ENCODE measurements at regions not wholly inside any gene's neighbourhood (a gene's known extent, or its start where the extent isn't known, plus 50 kb on each side); places are given as distances from the start of the nearest gene placed in this dataset.
"Not testable (repeated sequence)": the region's sequence is repeated elsewhere in the genome, so short reads cannot be mapped to it uniquely, and the experiment has no call there.

GRCh38 chr9:61667559-61668121 is 477.8 kb downstream of the SPATA31A7 start:
- 89% methylated on average over 35 of the region's 37 CpGs for WGBS (ENCODE audit: insufficient coverage)
- ChIA-PET CTCF (no interaction called here), POLR2A (no interaction called here)
- peaks cover 0 to 28% (median 5%) of the 10 kb centered on the region in 5 experiments for H3K9me3 ChIP-seq (ENCODE audit: control extremely low read depth in 1 of 5, control insufficient read depth in 4 of 5, insufficient read depth in 2 of 5, low read depth in 1 of 5, low read length in 4 of 5)
- no peak overlapping the region for H3K4me3 ChIP-seq (ENCODE audit: control insufficient read depth in 1 of 7, extremely low read depth in 1 of 7, insufficient read depth in 4 of 7, low read depth in 2 of 7, low read length in 6 of 7)
- no peaks in the 10 kb centered on the region for H3K27me3 ChIP-seq (replicated peaks in 2 of 5; ENCODE audit: control insufficient read depth in 4 of 5, insufficient read depth in 5 of 5, low read length in 4 of 5)
- H3K36me3 ChIP-seq (ENCODE audit: control insufficient read depth in 4 of 4, insufficient read depth in 4 of 4, low read length in 3 of 4), result no peaks in the 10 kb centered on the region
- no peak overlapping the region for H3K27ac ChIP-seq (ENCODE audit: insufficient read depth in 1 of 2, low read depth in 1 of 2, low read length in 2 of 2, poor library complexity in 1 of 2, severe bottlenecking in 2 of 2)
- no peak for DNase-seq
- H3K4me1 ChIP-seq (ENCODE audit: control extremely low read depth in 1 of 4, control insufficient read depth in 4 of 4, insufficient read depth in 4 of 4, low read length in 3 of 4), result no peaks in the 10 kb centered on the region

GRCh38 chr9:61668201-61668600 is 478.4 kb downstream of the SPATA31A7 start:
- H3K4me3 ChIP-seq (ENCODE audit: control insufficient read depth in 1 of 7, extremely low read depth in 1 of 7, insufficient read depth in 4 of 7, low read depth in 2 of 7, low read length in 6 of 7); DNase-seq; H3K27ac ChIP-seq (ENCODE audit: insufficient read depth in 1 of 2, low read depth in 1 of 2, low read length in 2 of 2, poor library complexity in 1 of 2, severe bottlenecking in 2 of 2); CTCF ChIA-PET; POLR2A ChIA-PET; H3K4me1 ChIP-seq (ENCODE audit: control extremely low read depth in 1 of 4, control insufficient read depth in 4 of 4, insufficient read depth in 4 of 4, low read length in 3 of 4); H3K27me3 ChIP-seq (replicated peaks in 2 of 5; ENCODE audit: control insufficient read depth in 4 of 5, insufficient read depth in 5 of 5, low read length in 4 of 5); H3K36me3 ChIP-seq (ENCODE audit: control insufficient read depth in 4 of 4, insufficient read depth in 4 of 4, low read length in 3 of 4): not testable (repeated sequence)
- peaks cover 0 to 29% (median 5%) of the 10 kb centered on the region in 5 experiments for H3K9me3 ChIP-seq (ENCODE audit: control extremely low read depth in 1 of 5, control insufficient read depth in 4 of 5, insufficient read depth in 2 of 5, low read depth in 1 of 5, low read length in 4 of 5)
- 73% methylated on average over 17 of the region's 18 CpGs for WGBS (ENCODE audit: insufficient coverage)

- no peaks in the 10 kb centered on the region for H3K27me3 ChIP-seq (replicated peaks in 2 of 5; ENCODE audit: control insufficient read depth in 4 of 5, insufficient read depth in 5 of 5, low read length in 4 of 5)
- no peak for DNase-seq
- no peaks in the 10 kb centered on the region for H3K4me1 ChIP-seq (ENCODE audit: control extremely low read depth in 1 of 4, control insufficient read depth in 4 of 4, insufficient read depth in 4 of 4, low read length in 3 of 4)
- WGBS (ENCODE audit: insufficient coverage), result 81% methylated on average over 12 of the region's 14 CpGs
- ChIA-PET POLR2A (no interaction called here), CTCF (no interaction called here)
- H3K36me3 ChIP-seq (ENCODE audit: control insufficient read depth in 4 of 4, insufficient read depth in 4 of 4, low read length in 3 of 4), result no peaks in the 10 kb centered on the region
- peaks cover 0 to 31% (median 7%) of the 10 kb centered on the region in 5 experiments for H3K9me3 ChIP-seq (ENCODE audit: control extremely low read depth in 1 of 5, control insufficient read depth in 4 of 5, insufficient read depth in 2 of 5, low read depth in 1 of 5, low read length in 4 of 5)
- H3K4me3 ChIP-seq (ENCODE audit: control insufficient read depth in 1 of 7, extremely low read depth in 1 of 7, insufficient read depth in 4 of 7, low read depth in 2 of 7, low read length in 6 of 7), result no peak overlapping the region
- H3K27ac ChIP-seq (ENCODE audit: insufficient read depth in 1 of 2, low read depth in 1 of 2, low read length in 2 of 2, poor library complexity in 1 of 2, severe bottlenecking in 2 of 2), result no peak overlapping the region
These were observed 479.0 kb downstream of the SPATA31A7 start for GRCh38 chr9:61668846-61669245.

GRCh38 chr9:61669352-61669751 is 479.5 kb downstream of the SPATA31A7 start:
- Histone ChIP-seq H3K27ac (ENCODE audit: insufficient read depth in 1 of 2, low read depth in 1 of 2, low read length in 2 of 2, poor library complexity in 1 of 2, severe bottlenecking in 2 of 2) (no peak overlapping the region), H3K27me3 (replicated peaks in 2 of 5; ENCODE audit: control insufficient read depth in 4 of 5, insufficient read depth in 5 of 5, low read length in 4 of 5) (no peaks in the 10 kb centered on the region), H3K9me3 (ENCODE audit: control extremely low read depth in 1 of 5, control insufficient read depth in 4 of 5, insufficient read depth in 2 of 5, low read depth in 1 of 5, low read length in 4 of 5) (peaks cover 0 to 31% (median 8%) of the 10 kb centered on the region in 5 experiments), H3K4me1 (ENCODE audit: control extremely low read depth in 1 of 4, control insufficient read depth in 4 of 4, insufficient read depth in 4 of 4, low read length in 3 of 4) (no peaks in the 10 kb centered on the region), H3K36me3 (ENCODE audit: control insufficient read depth in 4 of 4, insufficient read depth in 4 of 4, low read length in 3 of 4) (no peaks in the 10 kb centered on the region), H3K4me3 (ENCODE audit: control insufficient read depth in 1 of 7, extremely low read depth in 1 of 7, insufficient read depth in 4 of 7, low read depth in 2 of 7, low read length in 6 of 7) (no peak overlapping the region)
- 73% methylated on average over 10 of the region's 16 CpGs for WGBS (ENCODE audit: insufficient coverage)
- CTCF ChIA-PET, result no interaction called here
- DNase-seq, result no peak
- POLR2A ChIA-PET, result no interaction called here

GRCh38 chr9:61669831-61670505 is 480.1 kb downstream of the SPATA31A7 start:
- DNase-seq; H3K4me3 ChIP-seq (ENCODE audit: control insufficient read depth in 1 of 7, extremely low read depth in 1 of 7, insufficient read depth in 4 of 7, low read depth in 2 of 7, low read length in 6 of 7); H3K27me3 ChIP-seq (replicated peaks in 2 of 5; ENCODE audit: control insufficient read depth in 4 of 5, insufficient read depth in 5 of 5, low read length in 4 of 5); H3K4me1 ChIP-seq (ENCODE audit: control extremely low read depth in 1 of 4, control insufficient read depth in 4 of 4, insufficient read depth in 4 of 4, low read length in 3 of 4); H3K36me3 ChIP-seq (ENCODE audit: control insufficient read depth in 4 of 4, insufficient read depth in 4 of 4, low read length in 3 of 4); CTCF ChIA-PET; H3K27ac ChIP-seq (ENCODE audit: insufficient read depth in 1 of 2, low read depth in 1 of 2, low read length in 2 of 2, poor library complexity in 1 of 2, severe bottlenecking in 2 of 2); POLR2A ChIA-PET: not testable (repeated sequence)
- WGBS (ENCODE audit: insufficient coverage), result 81% methylated on average over 44 of the region's 45 CpGs
- peaks cover 0 to 31% (median 8%) of the 10 kb centered on the region in 5 experiments for H3K9me3 ChIP-seq (ENCODE audit: control extremely low read depth in 1 of 5, control insufficient read depth in 4 of 5, insufficient read depth in 2 of 5, low read depth in 1 of 5, low read length in 4 of 5)

- Histone ChIP-seq H3K36me3 (ENCODE audit: control insufficient read depth in 4 of 4, insufficient read depth in 4 of 4, low read length in 3 of 4) (no peaks in the 10 kb centered on the region), H3K27ac (ENCODE audit: insufficient read depth in 1 of 2, low read depth in 1 of 2, low read length in 2 of 2, poor library complexity in 1 of 2, severe bottlenecking in 2 of 2) (no peak overlapping the region), H3K4me3 (ENCODE audit: control insufficient read depth in 1 of 7, extremely low read depth in 1 of 7, insufficient read depth in 4 of 7, low read depth in 2 of 7, low read length in 6 of 7) (no peak overlapping the region), H3K27me3 (replicated peaks in 2 of 5; ENCODE audit: control insufficient read depth in 4 of 5, insufficient read depth in 5 of 5, low read length in 4 of 5) (no peaks in the 10 kb centered on the region), H3K4me1 (ENCODE audit: control extremely low read depth in 1 of 4, control insufficient read depth in 4 of 4, insufficient read depth in 4 of 4, low read length in 3 of 4) (no peaks in the 10 kb centered on the region), H3K9me3 (ENCODE audit: control extremely low read depth in 1 of 5, control insufficient read depth in 4 of 5, insufficient read depth in 2 of 5, low read depth in 1 of 5, low read length in 4 of 5) (peaks cover 0 to 29% (median 8%) of the 10 kb centered on the region in 5 experiments)
- POLR2A ChIA-PET, result no interaction called here
- DNase-seq, result no peak
- 71% methylated on average over 15 of the region's 20 CpGs for WGBS (ENCODE audit: insufficient coverage)
- CTCF ChIA-PET, result no interaction called here
These were observed 480.8 kb downstream of the SPATA31A7 start for GRCh38 chr9:61670616-61671015.

- peaks cover 0 to 21% (median 8%) of the 10 kb centered on the region in 5 experiments for H3K9me3 ChIP-seq (ENCODE audit: control extremely low read depth in 1 of 5, control insufficient read depth in 4 of 5, insufficient read depth in 2 of 5, low read depth in 1 of 5, low read length in 4 of 5)
- no peak for DNase-seq
- WGBS (ENCODE audit: insufficient coverage), result 83% methylated on average over 46 of the region's 46 CpGs
These were observed 481.6 kb downstream of the SPATA31A7 start for GRCh38 chr9:61671276-61671973.

More at GRCh38 chr9:61671276-61671973, 481.6 kb downstream of the SPATA31A7 start:
- ChIA-PET CTCF (no interaction called here), POLR2A (no interaction called here)
- H3K27me3 ChIP-seq (replicated peaks in 2 of 5; ENCODE audit: control insufficient read depth in 4 of 5, insufficient read depth in 5 of 5, low read length in 4 of 5), result no peaks in the 10 kb centered on the region
- no peak overlapping the region for H3K4me3 ChIP-seq (ENCODE audit: control insufficient read depth in 1 of 7, extremely low read depth in 1 of 7, insufficient read depth in 4 of 7, low read depth in 2 of 7, low read length in 6 of 7)
- H3K4me1 ChIP-seq (ENCODE audit: control extremely low read depth in 1 of 4, control insufficient read depth in 4 of 4, insufficient read depth in 4 of 4, low read length in 3 of 4), result no peaks in the 10 kb centered on the region
- H3K27ac ChIP-seq (ENCODE audit: insufficient read depth in 1 of 2, low read depth in 1 of 2, low read length in 2 of 2, poor library complexity in 1 of 2, severe bottlenecking in 2 of 2), result no peak overlapping the region
- no peaks in the 10 kb centered on the region for H3K36me3 ChIP-seq (ENCODE audit: control insufficient read depth in 4 of 4, insufficient read depth in 4 of 4, low read length in 3 of 4)

Measured in common myeloid progenitor, CD34-positive (primary cell).